ENCODE measurements at regions not wholly inside any gene's neighbourhood (a gene's known extent, or its start where the extent isn't known, plus 50 kb on each side); places are given as distances from the start of the nearest gene placed in this dataset.

GRCh38 chr9:108269371-108269770 lies 586.4 kb downstream of the ACTL7B start:
- no peak for TF ChIP-seq ZNF24 (tag by site-specific recombination; IDR thresholded peaks at IDR 0.05)
- no peak for TF ChIP-seq ZBTB8A (tag by site-specific recombination; IDR thresholded peaks at IDR 0.05)
- TF ChIP-seq ZNF488 (tag by site-specific recombination; IDR thresholded peaks at IDR 0.05), result no peak
- no peak for TF ChIP-seq ZNF311 (tag by site-specific recombination; IDR thresholded peaks at IDR 0.05; ENCODE audit: borderline replicate concordance)
- TF ChIP-seq CTCF (tag by site-specific recombination; IDR thresholded peaks at IDR 0.05), result no peak
- no peak for TF ChIP-seq ZFP3 (tag by site-specific recombination; IDR thresholded peaks at IDR 0.05; ENCODE audit: low read depth)
